ENCODE measurements at regions not wholly inside any gene's neighbourhood (a gene's known extent, or its start where the extent isn't known, plus 50 kb on each side); places are given as distances from the start of the nearest gene placed in this dataset.

DNA sequence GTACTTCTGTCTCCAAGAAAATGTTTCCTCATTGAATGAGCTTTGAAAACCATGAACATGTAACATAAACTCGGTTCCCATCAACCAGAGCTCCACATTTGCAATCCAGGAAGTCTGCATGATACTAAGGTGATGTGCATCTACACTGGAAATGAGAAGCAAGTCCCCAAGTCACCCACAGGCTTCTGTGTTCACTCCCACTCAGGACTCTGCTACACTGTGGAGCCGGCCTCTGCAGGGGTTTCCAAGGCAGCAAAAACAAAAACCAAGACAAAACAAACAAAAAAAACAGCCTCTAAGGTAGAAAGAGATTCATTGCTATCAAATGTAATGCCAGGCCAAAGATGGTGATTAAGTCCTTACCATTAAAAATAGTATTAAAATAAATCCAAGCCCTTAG is 593.7 kb downstream of the IRX1 start:
- TF ChIP-seq, protein P1, sequence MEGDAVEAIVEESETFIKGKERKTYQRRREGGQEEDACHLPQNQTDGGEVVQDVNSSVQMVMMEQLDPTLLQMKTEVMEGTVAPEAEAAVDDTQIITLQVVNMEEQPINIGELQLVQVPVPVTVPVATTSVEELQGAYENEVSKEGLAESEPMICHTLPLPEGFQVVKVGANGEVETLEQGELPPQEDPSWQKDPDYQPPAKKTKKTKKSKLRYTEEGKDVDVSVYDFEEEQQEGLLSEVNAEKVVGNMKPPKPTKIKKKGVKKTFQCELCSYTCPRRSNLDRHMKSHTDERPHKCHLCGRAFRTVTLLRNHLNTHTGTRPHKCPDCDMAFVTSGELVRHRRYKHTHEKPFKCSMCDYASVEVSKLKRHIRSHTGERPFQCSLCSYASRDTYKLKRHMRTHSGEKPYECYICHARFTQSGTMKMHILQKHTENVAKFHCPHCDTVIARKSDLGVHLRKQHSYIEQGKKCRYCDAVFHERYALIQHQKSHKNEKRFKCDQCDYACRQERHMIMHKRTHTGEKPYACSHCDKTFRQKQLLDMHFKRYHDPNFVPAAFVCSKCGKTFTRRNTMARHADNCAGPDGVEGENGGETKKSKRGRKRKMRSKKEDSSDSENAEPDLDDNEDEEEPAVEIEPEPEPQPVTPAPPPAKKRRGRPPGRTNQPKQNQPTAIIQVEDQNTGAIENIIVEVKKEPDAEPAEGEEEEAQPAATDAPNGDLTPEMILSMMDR (IDR thresholded peaks at IDR 0.05), result no peak
- no peak for TF ChIP-seq ZFX (IDR thresholded peaks at IDR 0.05; ENCODE audit: borderline replicate concordance)

Data from 22Rv1 (cell line).